Tongue (tissue), 1 donor: ENCODE measurements at regions not wholly inside any gene's neighbourhood (a gene's known extent, or its start where the extent isn't known, plus 50 kb on each side); places are given as distances from the start of the nearest gene placed in this dataset.
A peak's percentile ranks its signal among the peaks of the same experiment; 100 is the strongest.

Experiments used
- DNase-seq: peaks from one replicate; pipeline ENCODE4 v3.0.0-alpha.2; 2015

DNA sequence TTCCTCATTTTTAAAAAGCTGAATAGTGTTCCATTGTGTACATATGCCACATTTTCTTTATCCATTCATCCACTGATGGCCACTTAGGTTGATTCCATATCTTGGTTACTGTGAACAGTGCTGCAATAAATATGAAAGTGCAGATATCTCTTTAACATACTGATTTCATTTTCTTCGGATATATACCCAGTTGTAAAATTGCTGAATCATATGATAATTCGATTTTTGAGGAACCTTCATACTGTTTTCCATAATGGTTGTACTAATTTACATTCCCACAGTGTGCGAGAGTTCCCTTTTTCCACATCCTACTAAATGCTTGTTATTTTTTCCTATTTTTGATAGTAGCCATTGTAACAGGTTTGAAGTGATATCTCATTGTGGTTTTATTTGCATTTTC, 263.2 kb downstream of the STK31 start:
- no peak for DNase-seq

DNA sequence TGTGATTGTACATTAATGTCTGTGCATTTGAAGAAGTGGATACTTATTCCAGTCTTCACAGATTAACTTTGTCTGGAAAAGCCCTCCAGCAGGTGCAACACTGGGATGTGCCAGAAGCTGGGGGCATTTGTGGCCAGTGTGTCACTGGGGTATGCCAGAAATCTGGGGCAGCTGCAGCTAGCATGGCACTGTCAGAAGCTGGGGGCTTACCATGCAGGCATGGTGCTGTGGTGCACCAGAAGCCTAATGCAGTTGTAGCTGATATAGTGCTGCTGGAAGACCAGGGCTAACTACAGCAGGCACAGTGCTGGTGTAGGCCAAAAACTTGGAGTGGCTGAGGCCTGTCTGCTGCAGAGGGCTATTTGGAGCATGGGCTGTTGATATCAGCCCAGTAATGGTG, 270.1 kb downstream of the STK31 start:
- DNase-seq = no peak

DNA sequence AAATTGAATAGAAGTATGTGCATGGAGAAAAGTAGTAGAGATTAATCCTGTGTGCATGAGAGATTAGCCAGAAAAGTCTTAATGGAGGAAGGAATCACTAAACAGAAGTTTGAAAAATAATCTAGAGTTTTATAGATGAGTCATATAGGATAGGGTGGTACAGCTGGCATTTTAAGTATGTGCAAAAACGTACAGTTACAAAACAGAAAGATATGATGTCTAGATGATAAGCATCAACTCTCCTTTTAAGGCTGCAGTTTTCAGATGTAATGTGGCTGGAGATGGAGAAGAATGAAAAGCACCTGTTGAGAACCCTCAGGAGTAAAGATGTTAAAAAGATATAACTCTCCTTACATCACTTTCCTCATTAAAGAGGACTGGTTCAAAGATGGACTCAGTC, 271.3 kb downstream of the STK31 start:
- DNase-seq = no peak

DNA sequence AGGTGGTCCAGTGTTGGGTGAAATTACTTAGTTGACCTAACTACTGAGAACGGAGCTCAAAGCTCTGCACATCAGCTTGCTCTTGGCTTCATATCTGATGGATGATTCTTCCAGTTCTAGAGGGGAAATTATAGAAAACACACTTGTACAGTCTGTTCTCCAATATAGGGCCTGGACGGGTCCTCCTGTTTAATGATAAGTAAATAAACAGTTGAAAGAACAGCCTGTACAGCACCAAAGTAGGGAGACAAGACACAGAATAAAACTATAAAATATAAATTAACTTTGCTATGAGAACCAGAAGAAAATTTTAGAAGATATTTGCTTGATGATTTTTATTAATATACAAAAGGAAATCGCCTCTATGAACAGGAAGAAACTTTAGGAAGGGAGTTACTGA, 271.7 kb downstream of the STK31 start:
- no peak for DNase-seq

DNA sequence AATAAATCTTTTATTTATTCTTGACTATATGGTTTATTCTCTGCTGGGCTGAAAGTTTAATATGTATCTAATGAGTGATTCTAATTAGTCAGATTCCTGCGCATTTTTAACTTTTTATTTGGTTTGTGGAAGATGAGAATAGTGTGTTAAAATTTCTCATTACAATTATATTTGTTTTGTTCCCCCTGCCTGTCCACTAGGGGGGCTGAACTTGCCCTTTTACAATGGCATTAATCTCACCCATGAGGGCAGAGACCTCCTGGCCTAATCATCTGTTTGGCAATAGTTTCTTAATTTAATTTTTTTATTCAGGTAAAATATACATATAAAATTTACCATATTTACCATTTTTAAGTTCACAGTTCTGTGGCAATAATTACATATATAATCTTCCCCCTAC, 278.5 kb upstream of the NPY start:
- DNase-seq = no peak

DNA sequence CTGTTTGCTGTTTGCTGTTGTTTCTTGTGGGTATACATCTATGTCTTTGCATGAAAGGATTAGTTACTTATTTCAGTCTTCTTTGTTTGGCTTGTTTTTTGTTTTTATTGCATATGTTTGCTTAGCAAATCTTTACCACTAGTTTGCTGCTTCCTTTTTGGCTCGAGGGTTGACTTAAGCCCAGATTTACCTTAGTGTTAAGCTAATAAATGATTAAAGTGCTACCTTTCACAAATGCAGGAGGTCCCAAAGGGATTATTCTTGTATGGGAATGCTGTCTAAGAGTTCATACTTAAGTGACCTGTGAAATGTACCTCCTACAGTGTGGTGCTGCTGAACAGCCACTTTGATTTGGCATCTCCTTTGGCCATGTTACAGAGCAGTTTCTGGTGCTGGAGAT, 273.5 kb upstream of the NPY start:
- DNase-seq = no peak

DNA sequence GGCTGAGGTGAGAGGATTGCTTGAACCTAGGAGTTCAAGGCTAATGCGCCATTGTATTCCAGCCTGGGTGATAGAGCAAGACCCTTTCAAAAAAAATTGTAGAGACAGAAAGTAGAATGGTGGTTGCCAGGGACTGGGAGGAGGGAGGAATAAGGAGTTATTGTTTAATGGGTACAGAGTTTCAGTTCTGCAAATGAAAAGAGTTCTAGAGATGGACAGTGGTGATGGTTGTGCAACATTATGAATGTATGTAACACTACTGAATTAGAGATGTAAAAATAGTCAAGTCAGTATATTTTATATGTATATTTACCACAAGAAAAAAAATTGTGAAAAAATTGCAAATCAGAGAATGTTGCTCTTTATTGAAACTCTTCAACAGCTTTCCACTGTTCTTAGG, 266.5 kb upstream of the NPY start:
- no peak for DNase-seq

DNA sequence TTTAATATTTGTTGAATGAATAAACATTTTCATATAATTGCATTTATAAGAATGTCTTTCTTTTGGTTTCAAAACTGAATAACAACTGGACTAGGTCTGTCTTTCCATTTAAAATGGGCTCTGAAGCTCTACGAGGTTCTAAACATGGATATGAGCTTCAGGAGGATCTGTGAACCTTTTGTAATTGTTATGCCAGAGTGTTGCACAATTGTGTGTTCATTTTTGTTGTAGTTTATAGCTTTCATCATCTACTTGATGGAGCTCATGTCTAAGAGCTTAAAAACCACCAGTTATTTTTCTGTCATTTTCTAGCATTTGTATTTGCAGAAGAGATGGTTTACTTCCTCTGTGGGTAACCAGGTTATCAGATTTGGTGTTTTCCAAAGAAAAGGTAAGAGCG, 265.7 kb upstream of the NPY start:
- no peak for DNase-seq

DNA sequence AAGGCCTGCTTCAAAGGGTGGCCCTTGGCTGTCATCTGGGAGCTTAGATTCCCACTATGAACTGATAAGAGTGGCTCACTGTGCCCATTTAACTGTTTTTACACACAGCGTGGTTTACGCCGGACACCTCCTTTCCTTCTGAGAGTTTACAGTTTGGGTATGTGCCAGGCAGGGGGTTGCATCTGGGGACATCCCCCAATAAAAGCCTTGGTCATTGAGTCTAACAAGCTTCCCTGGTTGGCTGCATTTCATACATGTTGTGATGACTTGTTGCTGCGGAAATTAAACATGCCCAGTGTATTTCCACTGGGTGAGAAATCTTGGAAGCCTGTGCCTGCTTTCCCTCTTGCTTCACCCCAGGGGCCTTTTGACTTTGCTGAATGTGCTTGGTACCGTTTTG, 264.1 kb upstream of the NPY start:
- DNase-seq = no peak

DNA sequence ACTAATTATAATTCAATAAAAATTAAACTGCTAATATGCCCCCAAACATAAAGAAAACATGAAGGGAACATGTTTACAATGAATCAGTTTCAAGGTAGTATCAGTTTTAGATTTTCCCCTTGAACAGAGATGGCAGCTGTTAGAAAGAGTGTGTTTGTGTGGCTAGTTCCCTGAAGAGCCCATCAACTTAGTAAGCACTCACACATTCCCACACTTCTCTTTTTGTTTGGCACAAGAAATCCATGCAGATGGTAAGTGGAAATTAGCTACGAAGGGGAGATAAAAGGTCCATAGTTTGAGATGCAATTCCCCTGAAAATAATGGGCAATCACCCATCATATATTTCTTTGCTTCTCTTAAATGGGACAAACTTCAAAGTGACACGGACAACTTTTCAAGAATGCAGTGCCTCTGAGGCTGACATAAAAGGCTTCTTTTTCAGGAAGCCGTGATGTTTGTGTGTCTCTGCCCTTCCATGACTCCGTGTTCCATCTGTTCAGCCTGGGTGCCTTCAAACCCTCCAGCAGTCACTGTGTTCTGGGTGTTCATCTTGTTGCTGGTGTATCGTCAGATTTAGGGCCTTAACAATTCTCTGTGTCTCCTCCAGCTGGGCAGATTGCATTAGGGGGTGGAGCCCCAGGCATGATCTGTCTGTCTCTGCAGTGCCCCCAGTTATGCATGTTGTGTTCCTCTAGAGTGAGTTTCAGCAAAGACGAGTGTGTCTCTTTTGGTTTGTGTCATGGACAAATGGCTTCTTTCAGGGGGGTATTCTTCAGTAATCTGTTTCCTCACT, 259.5 kb upstream of the NPY start:
- peak; percentile 49 for DNase-seq

DNA sequence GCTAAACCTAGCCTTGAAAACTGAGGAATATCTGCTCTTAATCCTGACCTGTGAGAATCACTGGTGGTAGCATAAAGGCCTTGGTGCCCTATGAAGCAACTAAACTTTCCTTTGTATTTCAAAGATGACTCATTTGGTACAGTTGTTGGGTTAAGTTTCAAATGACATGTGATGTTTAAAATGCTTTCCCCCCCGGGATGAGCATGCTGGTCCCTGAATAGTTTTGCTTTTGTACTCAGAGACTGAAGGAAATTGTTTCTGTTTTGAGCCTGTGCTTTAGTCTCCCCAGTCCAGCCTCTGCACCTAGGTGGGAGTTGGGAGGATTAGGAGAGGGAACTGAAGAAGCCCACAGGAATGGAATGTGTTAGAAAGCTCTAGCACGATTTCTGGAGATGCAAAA, 258.9 kb upstream of the NPY start:
- peak; percentile 42 for DNase-seq

DNA sequence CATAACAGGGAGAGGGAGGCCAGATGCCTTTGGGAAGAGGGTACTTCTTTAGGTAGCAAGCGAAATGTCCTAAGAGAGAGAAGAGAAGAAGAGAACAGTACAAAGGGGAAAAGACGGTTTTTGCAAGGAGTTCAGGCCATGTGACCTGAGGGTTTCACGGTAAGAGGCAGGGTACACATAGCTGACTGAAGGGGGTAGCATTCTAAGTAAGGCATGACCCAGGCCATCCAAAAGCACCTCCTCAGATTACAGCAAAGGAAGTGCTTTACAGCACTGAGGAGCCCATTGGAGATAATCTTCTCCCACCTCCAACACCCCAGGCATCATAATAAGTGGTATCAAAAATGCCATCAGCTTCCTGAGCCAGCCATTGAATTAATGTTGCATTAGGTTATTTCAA, 258.2 kb upstream of the NPY start:
- no peak for DNase-seq

DNA sequence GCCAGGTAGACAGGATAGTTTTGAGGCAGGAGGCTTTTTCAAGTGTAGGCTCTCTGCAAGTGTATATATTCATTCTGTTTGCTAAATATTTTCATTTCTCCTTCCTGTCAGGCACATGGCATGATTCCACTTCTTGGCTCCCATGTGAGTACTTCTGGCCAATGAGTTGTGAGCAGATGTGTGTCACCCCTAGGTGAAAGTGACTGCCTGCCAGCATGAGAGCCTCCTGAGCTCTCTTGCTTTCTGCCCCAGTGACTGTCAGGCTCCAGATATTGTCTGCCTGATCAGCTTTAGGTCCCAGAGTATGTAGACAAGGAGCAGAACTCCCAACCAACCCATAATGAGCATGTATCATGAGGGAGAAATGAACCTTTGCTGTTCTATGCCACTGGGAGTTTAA, 257.6 kb upstream of the NPY start:
- no peak for DNase-seq

DNA sequence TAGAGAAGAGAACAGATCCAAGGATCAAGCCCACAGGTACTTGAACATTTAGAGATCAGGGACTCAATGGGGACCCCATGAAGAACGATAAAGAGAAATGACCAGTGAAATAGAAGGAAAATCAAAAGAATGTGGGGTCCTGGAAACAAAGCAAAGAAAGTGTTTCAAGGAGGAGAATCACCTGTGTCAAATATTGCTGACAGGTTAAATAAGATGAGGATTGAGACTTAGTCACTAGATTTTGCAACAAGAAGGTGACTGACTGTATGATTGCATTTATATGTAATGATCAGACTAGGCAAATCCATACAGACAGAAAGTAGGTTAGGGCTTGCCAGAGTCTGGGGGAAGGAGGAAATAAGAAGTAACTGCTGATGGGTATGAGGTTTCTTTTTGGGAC, 254.9 kb upstream of the NPY start:
- no peak for DNase-seq

DNA sequence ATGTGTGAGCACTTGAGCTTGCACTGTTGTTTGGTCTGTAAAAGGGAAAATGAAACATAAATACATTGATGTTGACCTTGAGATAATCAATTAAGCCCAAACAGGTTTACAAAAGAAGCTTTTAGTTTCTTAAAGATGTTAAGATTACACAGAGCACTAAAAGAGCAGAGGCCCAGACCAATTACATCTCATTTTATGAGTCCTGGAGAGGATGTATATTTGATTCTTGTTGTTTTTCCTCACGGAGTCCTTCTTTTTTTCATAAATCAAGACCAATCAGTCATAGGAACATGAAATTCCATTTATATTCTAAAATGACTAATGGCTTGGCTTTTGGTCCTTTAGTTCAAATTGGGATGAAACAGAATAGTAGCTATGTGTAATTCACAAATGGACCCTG, 249.7 kb upstream of the NPY start:
- DNase-seq = no peak

DNA sequence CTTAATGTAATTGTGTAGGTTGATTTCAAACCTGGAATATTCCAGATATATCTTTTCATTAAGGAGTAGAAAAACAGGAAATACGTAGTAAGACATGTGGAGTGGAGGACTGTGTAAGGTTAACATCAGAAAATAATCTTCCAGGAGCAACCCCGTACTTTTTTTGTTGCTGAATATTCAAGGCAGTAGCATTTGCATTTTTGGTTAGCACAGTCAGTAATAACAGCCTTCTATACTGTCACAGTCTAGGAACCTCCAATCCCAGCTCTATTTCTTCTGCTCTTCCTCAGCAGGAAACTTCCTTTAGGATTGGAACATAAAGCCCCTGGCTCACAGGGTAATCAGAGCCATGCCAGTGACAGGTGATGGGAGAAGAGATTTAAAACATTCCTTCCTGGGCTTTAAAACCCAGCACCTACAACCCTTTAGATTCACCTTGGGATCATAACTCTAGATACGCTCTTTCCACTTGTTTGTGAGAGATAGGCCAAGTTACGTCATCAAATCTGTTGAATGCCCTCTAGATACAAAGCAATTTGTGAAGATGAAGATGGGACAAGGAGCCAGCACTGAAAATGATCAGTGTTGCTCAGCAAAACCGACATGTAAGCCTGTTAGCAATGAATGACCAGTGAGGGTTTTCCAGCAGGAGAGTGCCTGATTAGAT, 248.5 kb upstream of the NPY start:
- no peak for DNase-seq

DNA sequence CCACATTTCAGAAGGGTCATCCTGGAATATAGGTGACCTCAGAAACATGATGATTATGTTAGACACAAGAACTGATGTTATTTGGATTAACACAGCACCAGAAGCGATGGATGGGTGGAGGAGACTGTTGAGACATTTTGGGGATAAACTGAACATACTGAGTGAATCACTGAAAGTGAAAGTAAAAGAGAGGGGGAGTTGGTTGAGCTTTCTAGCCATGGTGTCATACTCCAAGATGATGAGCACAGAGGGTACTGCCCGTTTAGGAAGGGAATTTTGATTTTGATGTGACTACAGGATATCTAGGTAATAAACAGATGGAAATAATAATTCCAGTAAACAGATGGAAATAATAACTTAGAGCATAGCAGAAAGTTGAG, 248.0 kb upstream of the NPY start:
- DNase-seq = no peak

DNA sequence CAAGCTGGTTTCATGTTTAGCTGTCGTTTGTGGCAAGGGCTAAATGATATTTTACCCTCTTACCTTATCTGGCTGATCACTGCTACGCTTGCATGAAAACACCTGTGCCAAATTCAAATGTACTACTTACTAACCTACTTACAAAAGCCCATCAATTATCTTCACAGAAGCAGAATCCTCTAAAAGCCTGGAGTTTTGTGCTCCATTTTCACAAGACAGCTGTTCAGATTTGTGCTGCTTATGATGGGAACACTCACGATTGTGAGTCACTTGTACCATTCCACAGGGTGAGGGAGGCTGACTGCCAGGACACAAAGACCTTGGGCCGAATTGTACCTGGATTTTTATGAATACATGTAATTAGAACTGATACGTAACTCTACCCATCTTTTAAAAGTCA, 245.0 kb upstream of the NPY start:
- DNase-seq = peak; percentile 29

DNA sequence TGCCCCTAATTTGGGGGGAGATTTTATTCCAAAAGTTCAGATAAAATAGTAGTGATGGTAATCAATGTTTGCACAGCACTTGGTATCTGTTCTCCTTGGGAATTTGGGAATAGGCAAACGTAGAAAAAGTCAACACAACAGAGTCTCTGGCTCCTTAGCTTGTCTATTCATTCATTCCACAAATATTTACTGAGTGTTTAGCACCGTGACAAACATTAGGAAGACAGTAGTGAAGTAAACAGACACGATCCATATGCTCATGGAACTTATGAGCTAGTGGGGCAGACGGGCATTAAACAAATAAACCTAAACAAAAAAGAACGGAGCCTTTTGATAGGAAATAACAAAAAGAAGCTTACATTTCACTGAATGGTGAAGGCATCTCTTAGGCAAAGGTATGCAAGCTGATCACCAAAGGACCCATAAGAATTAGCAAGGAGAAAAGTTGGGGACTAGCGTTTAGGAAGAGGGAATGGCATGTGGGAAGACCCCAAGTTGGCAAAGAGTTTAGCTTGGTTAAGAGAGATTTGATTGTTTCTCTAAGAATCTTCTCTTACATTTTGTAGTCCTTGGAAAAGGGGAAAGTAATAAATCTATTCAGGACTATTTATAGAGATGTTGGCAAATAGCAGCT, 243.9 kb upstream of the NPY start:
- DNase-seq = peak; percentile 15

DNA sequence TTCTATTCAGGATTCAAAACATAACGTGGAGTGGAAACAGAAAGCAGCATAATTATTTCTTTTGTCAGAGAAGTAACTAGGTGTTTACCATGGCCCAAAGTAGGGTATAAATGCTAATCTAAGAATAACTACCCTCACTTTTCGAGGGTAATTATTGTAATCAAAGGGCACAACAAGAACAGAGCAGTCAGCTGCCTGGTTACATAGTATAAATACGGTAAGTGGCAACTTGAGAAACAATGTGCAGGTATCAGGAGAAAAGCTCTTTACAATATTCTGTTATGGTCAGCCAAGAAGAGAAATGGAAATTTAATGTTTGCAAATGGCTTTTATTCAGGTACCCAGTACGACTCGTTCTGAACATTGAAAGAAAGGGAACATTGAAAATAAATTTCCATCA, 242.0 kb upstream of the NPY start:
- DNase-seq = no peak

DNA sequence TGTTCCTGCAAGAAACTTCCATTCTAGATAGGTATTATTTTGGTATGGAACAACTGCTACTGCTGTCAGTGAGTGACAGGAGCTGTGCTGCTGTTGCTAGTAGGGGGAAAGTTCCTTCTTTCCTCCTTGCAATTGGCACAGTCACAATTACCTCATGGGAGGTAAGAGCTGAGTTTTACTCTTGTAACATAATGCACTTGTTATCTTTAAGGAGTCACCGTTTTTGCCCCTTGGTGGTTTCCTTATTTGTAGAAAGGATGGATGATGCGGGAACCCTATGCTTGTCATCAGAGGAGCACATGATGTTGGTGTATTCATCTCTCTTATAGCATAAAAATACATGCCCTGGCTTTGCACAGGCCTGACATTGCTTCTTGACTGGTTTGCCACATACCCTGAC, 234.7 kb upstream of the NPY start:
- no peak for DNase-seq

DNA sequence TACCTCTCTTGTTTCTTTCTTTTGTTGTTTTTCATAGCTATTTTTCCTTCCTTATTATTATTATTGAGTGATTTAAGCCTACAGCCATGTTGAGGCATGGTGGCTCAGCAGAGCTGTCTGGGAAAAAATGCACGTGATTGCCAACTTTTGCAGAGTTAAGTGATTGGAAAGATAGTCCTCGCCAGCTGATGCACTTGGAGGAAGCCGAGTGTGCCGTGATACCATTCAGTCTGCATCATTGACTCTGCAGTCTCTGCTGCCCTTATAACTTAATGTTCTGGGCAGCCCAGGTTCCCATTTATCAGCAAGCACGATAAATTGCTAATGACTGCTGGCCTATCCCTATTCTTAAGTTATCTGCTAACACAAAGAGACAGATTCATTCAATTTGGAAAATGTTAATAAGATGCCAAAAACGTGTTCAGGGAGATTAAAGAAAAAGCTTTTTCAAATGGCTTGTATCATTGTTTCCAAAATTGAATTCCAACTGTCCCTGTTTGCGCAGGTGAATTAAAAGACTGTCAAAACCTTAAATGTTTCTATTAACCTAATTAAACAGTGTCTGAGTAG, 232.9 kb upstream of the NPY start:
- DNase-seq = no peak

DNA sequence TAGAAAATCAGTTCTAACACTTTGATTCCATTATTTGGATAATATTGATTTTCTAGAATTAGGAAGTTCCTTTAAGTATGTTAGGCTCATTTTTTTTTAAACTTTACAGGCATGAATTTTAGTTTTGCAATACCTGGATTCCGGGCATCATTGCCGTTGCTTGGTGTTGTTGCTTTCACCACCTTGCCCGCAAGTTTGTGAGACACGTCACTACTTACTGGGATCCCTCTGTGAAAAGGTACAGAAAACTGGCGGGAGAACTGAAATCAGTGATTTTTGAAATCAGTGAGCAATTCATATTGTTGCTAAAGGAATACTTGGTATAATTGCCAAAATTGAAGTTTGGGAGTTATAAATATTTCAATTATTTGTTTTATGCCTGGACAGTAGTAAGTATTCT, 232.3 kb upstream of the NPY start:
- no peak for DNase-seq
